C4-2B (cell line): ENCODE measurements at regions not wholly inside any gene's neighbourhood (a gene's known extent, or its start where the extent isn't known, plus 50 kb on each side); places are given as distances from the start of the nearest gene placed in this dataset.

Experiments used
- CTCF ChIP-seq: fragments of 450-650 bp; conservative IDR thresholded peaks from 2 replicates; pipeline ENCODE4 v1.5.1; 2017; ENCODE audit warnings: mild to moderate bottlenecking
- ZFX ChIP-seq: fragments of 450-650 bp; IDR thresholded peaks from 2 replicates; pipeline ENCODE4 v1.6.1; 2017

DNA sequence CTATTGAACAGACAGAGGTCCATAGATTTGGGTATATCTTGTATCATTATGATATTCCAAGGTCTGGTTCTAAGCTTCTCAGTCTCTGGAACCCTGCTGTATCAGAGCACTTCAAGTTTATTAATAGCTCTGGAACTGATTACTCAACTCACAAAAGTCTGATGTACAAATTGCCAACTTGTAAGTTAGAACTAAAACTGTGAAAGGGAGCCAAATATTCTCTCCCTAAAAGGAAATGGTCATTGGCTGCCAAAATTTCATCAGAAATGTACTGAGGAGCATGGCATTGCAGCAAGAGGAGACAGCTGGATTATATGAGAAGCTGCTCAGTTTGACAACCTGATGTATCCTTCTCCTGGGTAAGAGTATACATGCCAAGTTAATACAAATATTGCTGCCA, 828.8 kb upstream of the SEL1L start:
- TF ChIP-seq CTCF = no peak
- TF ChIP-seq ZFX = no peak
